ENCODE measurements at regions not wholly inside any gene's neighbourhood (a gene's known extent, or its start where the extent isn't known, plus 50 kb on each side); places are given as distances from the start of the nearest gene placed in this dataset.

DNA sequence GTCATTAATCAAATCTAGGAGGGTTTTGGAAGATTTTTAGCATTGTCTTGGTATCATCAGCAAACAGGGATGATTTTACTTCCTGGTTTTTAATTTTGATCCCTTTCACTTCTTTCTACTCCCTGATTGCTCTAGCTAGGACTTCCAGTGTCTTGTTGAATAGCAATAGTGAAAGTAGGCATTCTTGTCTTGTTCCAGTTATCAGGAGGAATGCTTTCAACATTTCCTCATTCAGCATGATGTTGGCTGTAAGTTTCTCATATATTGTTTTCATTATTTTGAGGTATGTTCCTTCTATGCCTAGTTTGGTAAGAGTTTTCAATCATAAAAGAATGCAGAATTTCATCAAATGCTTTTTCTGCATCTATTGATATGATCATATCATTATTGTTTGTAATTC lies 244.2 kb upstream of the CLEC14A start:
- ChIA-PET CTCF (no interaction called here), POLR2A (no interaction called here)
- intact Hi-C loops (cut with micrococcal nuclease) = no loop called here
- no peak overlapping the region for H3K4me3 Mint-ChIP-seq
- H3K36me3 Mint-ChIP-seq = no peaks in the 10 kb centered on the region
- H3K27ac Mint-ChIP-seq = no peak overlapping the region
- no peaks in the 10 kb centered on the region for H3K9me3 Mint-ChIP-seq
- no peaks in the 10 kb centered on the region for H3K4me1 Mint-ChIP-seq (ENCODE audit: low read depth)
- no peak for DNase-seq
- no peaks in the 10 kb centered on the region for H3K27me3 Mint-ChIP-seq

DNA sequence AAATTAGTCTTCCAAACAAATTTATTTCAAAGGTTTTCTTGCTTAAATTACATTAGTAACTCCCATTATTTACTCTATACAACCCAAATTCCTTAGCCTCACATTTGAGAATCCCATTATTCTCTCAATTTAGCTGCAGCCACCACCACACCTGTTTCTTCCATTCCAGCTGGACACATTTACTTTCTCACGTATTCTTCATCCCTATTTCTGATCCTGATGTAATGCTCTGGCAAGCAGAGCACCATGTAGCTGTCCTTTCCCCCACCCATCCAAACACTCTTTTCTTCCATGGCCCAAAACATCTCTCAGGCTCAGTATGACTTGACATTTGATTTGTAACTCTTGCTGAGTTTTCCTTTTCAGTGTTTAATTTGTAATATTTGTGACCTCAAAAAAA lies 240.2 kb upstream of the CLEC14A start:
- Mint-ChIP-seq H3K36me3 (no peaks in the 10 kb centered on the region), H3K4me1 (ENCODE audit: low read depth) (no peaks in the 10 kb centered on the region), H3K9me3 (peaks cover 5% of the 10 kb centered on the region), H3K27me3 (no peaks in the 10 kb centered on the region), H3K27ac (no peak overlapping the region), H3K4me3 (no peak overlapping the region)
- intact Hi-C loops (cut with micrococcal nuclease) = no loop called here
- CTCF ChIA-PET = no interaction called here
- no peak for DNase-seq
- POLR2A ChIA-PET = no interaction called here

GRCh38 chr14:38490273-38490672 lies 234.4 kb upstream of the CLEC14A start:
- H3K4me3 Mint-ChIP-seq = no peak overlapping the region
- no peak for DNase-seq
- no peaks in the 10 kb centered on the region for H3K4me1 Mint-ChIP-seq (ENCODE audit: low read depth)
- H3K27me3 Mint-ChIP-seq = no peaks in the 10 kb centered on the region
- no peak overlapping the region for H3K27ac Mint-ChIP-seq
- H3K36me3 Mint-ChIP-seq = no peaks in the 10 kb centered on the region
- H3K9me3 Mint-ChIP-seq = peaks cover 9% of the 10 kb centered on the region
- CTCF ChIA-PET = no interaction called here
- POLR2A ChIA-PET = no interaction called here
- intact Hi-C loops (cut with micrococcal nuclease) = no loop called here

DNA sequence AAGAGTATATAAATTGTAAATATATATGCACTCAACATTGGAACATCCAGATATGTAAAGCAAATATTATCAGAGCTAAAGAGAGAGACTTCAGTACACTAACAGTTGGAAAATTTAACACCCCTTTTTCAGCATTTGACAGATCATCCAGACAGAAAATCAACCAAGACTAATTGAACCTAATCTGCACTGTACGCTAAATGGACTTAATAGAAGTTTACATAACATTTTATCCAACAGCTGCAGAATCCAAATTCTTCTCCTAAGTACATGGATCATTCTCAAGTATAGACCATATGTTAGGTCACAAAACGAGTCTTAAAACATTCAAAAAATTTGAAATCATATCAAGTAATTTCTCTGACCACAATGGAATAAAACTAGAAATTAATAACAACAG lies 229.1 kb upstream of the CLEC14A start:
- no peak overlapping the region for H3K27ac Mint-ChIP-seq
- no peaks in the 10 kb centered on the region for H3K27me3 Mint-ChIP-seq
- no peaks in the 10 kb centered on the region for H3K36me3 Mint-ChIP-seq
- intact Hi-C loops (cut with micrococcal nuclease) = no loop called here
- ChIA-PET CTCF (no interaction called here), POLR2A (no interaction called here)
- no peak for DNase-seq
- peaks cover 4% of the 10 kb centered on the region for H3K9me3 Mint-ChIP-seq
- no peaks in the 10 kb centered on the region for H3K4me1 Mint-ChIP-seq (ENCODE audit: low read depth)
- H3K4me3 Mint-ChIP-seq = no peak overlapping the region

GRCh38 chr14:38481952-38482678 lies 226.2 kb upstream of the CLEC14A start:
- Mint-ChIP-seq H3K27me3 (no peaks in the 10 kb centered on the region), H3K4me1 (ENCODE audit: low read depth) (no peaks in the 10 kb centered on the region), H3K36me3 (no peaks in the 10 kb centered on the region), H3K4me3 (no peak overlapping the region), H3K9me3 (peaks cover 12% of the 10 kb centered on the region), H3K27ac (no peak overlapping the region)
- DNase-seq = no peak
- intact Hi-C loops (cut with micrococcal nuclease) = no loop called here
- ChIA-PET CTCF (no interaction called here), POLR2A (no interaction called here)

GRCh38 chr14:38469156-38469555 lies 213.3 kb upstream of the CLEC14A start:
- no peaks in the 10 kb centered on the region for H3K27me3 Mint-ChIP-seq
- H3K4me3 Mint-ChIP-seq = no peak overlapping the region
- DNase-seq = no peak
- CTCF ChIA-PET = no interaction called here
- POLR2A ChIA-PET = no interaction called here
- no peaks in the 10 kb centered on the region for H3K4me1 Mint-ChIP-seq (ENCODE audit: low read depth)
- H3K27ac Mint-ChIP-seq = no peak overlapping the region
- H3K9me3 Mint-ChIP-seq = no peaks in the 10 kb centered on the region
- intact Hi-C loops (cut with micrococcal nuclease) = no loop called here
- H3K36me3 Mint-ChIP-seq = no peaks in the 10 kb centered on the region

GRCh38 chr14:38442208-38442607 lies 186.3 kb upstream of the CLEC14A start:
- Mint-ChIP-seq H3K9me3 (peaks cover 16% of the 10 kb centered on the region), H3K36me3 (peaks cover 2% of the 10 kb centered on the region), H3K27me3 (no peaks in the 10 kb centered on the region), H3K4me1 (ENCODE audit: low read depth) (no peaks in the 10 kb centered on the region), H3K4me3 (no peak overlapping the region), H3K27ac (no peak overlapping the region)
- intact Hi-C loops (cut with micrococcal nuclease) = no loop called here
- DNase-seq = no peak
- ChIA-PET CTCF (interaction anchor here (1.1 kb wide), 1 partner anchor 37 kb away, joined by 3 read pairs; no protein-coding TSS in a partner anchor), POLR2A (no interaction called here)

DNA sequence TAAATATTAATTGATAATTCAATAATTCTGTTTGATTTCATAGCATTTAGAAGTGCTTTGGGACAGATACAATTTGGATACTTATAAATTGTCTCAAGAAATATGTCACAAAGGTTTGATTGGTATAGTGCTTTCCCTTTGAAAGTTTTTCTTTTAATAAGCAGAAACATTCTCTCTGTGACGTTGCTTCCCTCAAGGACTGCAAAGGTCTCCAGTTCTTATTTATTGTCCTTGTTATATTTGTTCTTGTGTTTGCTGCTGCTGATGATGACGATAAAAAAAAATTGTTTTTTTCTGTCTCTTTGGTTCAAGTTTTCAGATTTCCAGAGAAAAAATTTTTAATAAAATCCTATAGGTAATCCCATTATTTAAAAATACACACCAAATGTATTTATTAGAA lies 176.3 kb upstream of the CLEC14A start:
- Mint-ChIP-seq H3K9me3 (no peaks in the 10 kb centered on the region), H3K27me3 (no peaks in the 10 kb centered on the region), H3K4me3 (no peak overlapping the region), H3K27ac (no peak overlapping the region), H3K4me1 (ENCODE audit: low read depth) (no peaks in the 10 kb centered on the region), H3K36me3 (no peaks in the 10 kb centered on the region)
- POLR2A ChIA-PET = no interaction called here
- intact Hi-C loops (cut with micrococcal nuclease) = no loop called here
- no peak for DNase-seq
- CTCF ChIA-PET = no interaction called here

DNA sequence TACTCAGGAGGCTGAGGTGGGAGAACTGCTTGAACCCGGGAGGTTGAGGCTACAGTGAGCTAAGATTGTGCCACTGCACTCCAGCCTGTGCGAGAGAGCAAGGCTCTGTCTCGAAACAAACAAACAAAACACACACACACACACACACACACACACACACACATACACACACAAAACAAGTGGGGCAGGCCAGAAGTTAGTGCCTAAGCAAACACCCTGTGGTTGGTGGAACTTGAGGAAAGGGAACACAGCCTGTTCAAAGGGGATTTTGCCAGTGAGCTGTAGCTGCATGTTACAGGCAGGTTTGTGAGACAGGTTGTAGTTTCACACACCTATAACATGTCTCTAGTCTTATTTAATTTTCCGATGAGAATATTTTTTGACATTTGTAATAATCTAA lies 175.3 kb upstream of the CLEC14A start:
- Mint-ChIP-seq H3K27me3 (no peaks in the 10 kb centered on the region), H3K27ac (no peak overlapping the region), H3K4me1 (ENCODE audit: low read depth) (no peaks in the 10 kb centered on the region), H3K36me3 (no peaks in the 10 kb centered on the region), H3K4me3 (no peak overlapping the region), H3K9me3 (no peaks in the 10 kb centered on the region)
- ChIA-PET CTCF (no interaction called here), POLR2A (no interaction called here)
- DNase-seq = no peak
- intact Hi-C loops (cut with micrococcal nuclease) = no loop called here

DNA sequence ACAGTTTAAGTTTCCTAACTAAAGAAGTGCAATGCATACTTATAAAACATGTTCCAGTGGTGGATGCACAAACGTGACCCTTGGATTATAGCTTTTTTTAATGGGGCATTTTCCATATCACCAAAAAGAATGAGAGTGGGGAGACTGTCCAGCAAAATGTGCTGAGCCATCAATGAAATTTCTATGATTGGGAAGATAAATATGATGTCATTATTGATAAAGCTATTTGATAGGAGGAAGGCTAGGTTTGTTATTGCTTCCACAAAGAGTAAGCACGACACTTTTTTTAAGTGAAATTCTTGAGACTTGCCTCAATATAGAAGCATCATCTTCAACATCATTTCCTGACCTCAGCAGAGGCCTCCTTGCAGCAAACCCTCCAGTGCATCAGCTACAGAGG lies 174.6 kb upstream of the CLEC14A start:
- POLR2A ChIA-PET = no interaction called here
- Mint-ChIP-seq H3K27ac (no peak overlapping the region), H3K36me3 (no peaks in the 10 kb centered on the region), H3K4me1 (ENCODE audit: low read depth) (no peaks in the 10 kb centered on the region), H3K4me3 (no peak overlapping the region), H3K9me3 (no peaks in the 10 kb centered on the region), H3K27me3 (no peaks in the 10 kb centered on the region)
- DNase-seq = no peak
- CTCF ChIA-PET = no interaction called here
- intact Hi-C loops (cut with micrococcal nuclease) = no loop called here

- CTCF ChIA-PET = no interaction called here
- POLR2A ChIA-PET = no interaction called here
- no peaks in the 10 kb centered on the region for H3K4me1 Mint-ChIP-seq (ENCODE audit: low read depth)
- H3K4me3 Mint-ChIP-seq = no peak overlapping the region
- H3K27ac Mint-ChIP-seq = no peak overlapping the region
- no peaks in the 10 kb centered on the region for H3K36me3 Mint-ChIP-seq
- intact Hi-C loops (cut with micrococcal nuclease) = no loop called here
- H3K27me3 Mint-ChIP-seq = no peaks in the 10 kb centered on the region
- peaks cover 23% of the 10 kb centered on the region for H3K9me3 Mint-ChIP-seq
- no peak for DNase-seq
These were observed 169.6 kb upstream of the CLEC14A start for GRCh38 chr14:38425324-38425976.

DNA sequence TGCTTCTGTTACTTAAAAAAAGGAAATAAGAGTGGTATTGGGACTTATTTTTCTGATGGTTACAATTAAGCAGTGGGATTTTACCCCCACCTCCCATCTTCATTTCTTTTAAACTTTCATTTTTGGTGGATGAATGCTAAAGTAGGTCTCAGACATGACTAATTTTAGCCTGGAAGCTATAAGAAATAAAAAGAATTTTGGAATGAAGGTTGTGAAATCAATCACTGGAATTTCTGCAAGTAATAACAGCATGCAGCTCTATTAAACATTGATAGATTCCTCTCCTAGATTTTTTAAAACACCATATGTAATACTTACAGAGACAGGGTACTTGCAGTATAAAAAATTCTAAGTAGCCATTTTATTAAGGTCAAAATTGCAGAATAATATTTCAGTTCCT lies 164.2 kb upstream of the CLEC14A start:
- Mint-ChIP-seq H3K36me3 (no peaks in the 10 kb centered on the region), H3K27ac (no peak overlapping the region), H3K4me1 (ENCODE audit: low read depth) (no peaks in the 10 kb centered on the region), H3K4me3 (no peak overlapping the region), H3K9me3 (peaks cover 22% of the 10 kb centered on the region), H3K27me3 (no peaks in the 10 kb centered on the region)
- intact Hi-C loops (cut with micrococcal nuclease) = no loop called here
- ChIA-PET POLR2A (no interaction called here), CTCF (no interaction called here)
- no peak for DNase-seq

DNA sequence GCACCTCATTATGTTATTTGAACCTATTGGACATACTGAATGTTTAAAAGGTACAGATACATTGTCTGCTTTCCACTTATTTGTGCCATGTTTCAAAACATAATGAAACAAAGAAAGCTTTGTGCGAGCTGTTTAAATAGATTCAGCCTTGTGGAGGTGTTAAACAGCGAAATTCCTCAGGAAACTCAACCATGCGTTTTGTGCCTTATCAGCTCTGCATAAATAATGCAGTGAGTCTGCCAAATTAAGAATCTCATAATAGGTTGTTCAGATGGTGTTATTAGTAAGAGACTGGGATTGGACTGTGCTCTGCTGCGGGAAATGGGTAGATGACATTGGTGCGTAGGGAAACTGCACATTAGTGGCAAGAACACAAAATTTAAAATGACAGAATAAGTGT lies 163.7 kb upstream of the CLEC14A start:
- ChIA-PET CTCF (no interaction called here), POLR2A (no interaction called here)
- Mint-ChIP-seq H3K27me3 (no peaks in the 10 kb centered on the region), H3K36me3 (no peaks in the 10 kb centered on the region), H3K9me3 (peaks cover 17% of the 10 kb centered on the region), H3K27ac (no peak overlapping the region), H3K4me3 (no peak overlapping the region), H3K4me1 (ENCODE audit: low read depth) (no peaks in the 10 kb centered on the region)
- intact Hi-C loops (cut with micrococcal nuclease) = no loop called here
- DNase-seq = no peak

Measured in activated CD4-positive, alpha-beta memory T cell treated with anti-CD3 and anti-CD28 coated beads for 36 hours (primary cell).